ENCODE measurements at regions not wholly inside any gene's neighbourhood (a gene's known extent, or its start where the extent isn't known, plus 50 kb on each side); places are given as distances from the start of the nearest gene placed in this dataset.
"Not testable (repeated sequence)": the region's sequence is repeated elsewhere in the genome, so short reads cannot be mapped to it uniquely, and the experiment has no call there.

DNA sequence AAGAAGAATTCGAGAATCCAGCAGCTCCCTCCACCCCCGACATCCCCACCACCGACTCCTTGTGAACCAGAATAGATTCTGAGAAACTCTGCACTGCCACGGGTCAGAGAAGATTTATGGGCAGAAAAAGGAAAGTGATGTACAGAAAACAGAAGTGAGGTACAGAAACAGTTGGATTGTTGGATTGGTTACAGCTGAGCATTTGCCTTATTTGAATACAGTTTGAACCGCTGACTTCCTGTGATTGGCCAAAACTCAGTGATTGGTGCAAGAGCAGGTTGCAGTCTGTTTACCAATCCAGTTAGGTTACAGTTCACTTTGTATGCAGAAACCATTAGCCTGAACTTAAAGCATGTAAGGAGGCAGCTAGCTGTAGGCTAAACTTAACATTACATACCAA is 131.2 kb upstream of the HDDC2 start:
- no peak for DNase-seq

DNA sequence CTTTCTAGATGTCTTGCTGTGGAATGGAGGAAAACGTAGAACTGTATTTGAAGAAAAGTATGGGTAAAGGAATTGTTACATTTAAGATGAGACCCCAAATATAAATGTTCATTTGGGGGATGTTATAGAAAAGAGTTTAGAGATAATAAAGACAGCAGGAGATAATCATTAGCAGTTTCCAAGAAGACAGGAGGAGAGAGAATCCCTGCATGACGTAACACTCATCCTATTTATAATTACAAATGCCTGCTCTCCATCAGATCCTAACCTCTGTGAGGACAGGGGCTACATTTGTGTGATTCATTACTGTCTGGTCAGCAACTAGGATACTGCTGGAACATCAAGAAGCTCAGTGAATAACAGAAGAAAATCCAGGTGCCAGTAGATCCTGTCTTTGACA is 133.0 kb upstream of the HDDC2 start:
- no peak for DNase-seq

DNA sequence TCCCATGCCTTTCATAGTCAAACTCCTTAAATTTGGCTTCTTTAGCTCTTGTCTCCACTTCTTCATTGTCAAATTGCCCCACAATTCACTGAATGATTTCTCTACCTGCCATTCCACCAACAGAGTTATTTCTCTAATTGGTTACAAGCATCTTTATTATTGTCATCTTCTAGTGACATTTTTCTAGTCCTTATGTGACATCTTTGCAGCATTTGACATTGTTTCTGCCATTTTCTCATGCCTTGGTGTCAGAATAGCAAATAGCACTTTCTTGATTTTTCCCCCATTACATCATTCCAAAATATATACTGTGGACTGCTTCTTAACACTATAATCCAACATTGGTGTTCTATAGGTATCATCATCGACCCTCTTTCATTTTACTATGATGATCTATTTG is 137.7 kb upstream of the HDDC2 start:
- DNase-seq = no peak

GRCh38 chr6:125444006-125444923 is 142.5 kb upstream of the HDDC2 start:
- no peak for DNase-seq

DNA sequence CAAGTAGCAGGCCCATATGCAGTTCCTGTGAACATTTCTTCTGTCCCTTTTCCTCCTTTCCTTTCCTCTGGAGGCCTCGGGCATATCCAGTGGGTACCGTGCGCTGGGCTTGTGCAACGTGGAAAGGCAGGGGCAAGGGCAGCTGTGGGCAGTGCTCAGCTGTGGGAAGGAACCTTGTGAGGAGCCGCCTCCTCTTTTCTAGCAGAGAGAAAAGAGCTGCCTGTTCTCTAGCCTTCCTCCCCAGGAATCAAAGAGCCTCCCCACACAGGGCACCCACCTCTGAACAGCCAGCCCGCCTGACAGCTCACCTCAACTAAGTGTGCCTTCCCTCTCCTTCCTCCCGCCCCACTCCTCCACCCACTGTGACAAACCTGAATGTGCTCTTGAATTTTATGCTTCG is 143.3 kb upstream of the HDDC2 start:
- no peak for DNase-seq

GRCh38 chr6:125446011-125446410 is 144.2 kb upstream of the HDDC2 start:
- no peak for DNase-seq

GRCh38 chr6:125451750-125452149 is 150.0 kb upstream of the HDDC2 start:
- DNase-seq = peak; percentile 60

DNA sequence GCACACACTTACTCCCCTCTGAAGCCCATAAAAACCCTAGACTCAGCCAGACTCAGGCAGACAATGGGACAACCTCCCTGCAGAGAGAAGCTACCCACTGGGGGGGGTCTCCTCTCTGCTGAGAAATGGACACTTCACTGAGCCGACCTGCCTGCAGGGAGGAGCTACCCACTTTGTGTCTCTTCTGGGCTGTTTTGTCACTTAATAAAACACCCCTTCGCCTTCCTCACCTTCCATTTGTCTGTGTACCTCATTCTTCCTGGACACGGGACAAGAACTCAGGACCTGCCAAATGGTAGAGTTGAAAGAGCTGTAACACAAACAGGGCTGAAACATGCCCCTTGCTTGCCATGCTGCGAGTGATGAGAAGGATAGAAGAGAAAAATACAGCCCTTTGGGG is 151.7 kb upstream of the HDDC2 start:
- DNase-seq = no peak

- no peak for DNase-seq
These were observed 152.6 kb upstream of the HDDC2 start for GRCh38 chr6:125454351-125454750.

- not testable (repeated sequence) for DNase-seq
These were observed 156.7 kb upstream of the HDDC2 start for GRCh38 chr6:125458493-125458892.

DNA sequence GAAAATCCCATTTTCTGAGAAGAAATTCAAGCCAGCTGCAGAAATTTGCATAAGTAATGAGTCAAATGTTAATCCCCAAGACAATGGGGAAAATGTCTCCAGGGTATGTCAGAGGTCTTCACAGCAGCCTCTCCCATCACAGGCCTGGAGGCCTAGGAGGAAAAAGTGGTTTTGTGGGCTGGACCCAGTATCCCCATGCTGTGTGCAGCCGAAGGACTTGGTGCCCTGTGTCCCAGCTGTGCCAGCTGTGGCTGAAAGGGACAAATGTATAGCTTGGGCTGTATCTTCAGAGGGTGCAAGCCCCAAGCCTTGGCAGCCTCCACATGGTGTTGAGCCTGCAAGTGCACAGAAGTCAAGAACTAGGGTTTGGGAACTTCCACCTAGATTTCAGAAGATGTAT is 163.6 kb upstream of the HDDC2 start:
- not testable (repeated sequence) for DNase-seq

- peak; percentile 22 for DNase-seq
These were observed 168.1 kb upstream of the HDDC2 start for GRCh38 chr6:125469915-125470314.

DNA sequence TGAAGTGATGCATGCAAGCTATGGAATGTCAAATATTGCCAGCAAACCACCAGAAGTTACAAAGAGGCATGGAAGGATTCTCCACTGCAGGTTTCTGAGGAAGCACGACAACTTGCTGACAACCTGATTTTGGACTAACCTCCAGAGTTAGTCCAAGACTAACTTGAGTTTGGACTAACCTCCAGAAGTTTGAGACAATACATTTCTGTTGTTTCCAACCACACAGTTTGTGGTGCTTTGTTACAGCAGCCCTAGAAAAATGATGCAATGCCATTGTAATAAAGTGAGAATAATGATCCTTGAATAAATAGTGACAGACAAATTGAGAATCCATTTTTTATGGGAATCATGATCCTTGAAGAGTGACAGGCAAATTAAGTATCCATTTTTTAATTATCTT is 169.9 kb upstream of the HDDC2 start:
- DNase-seq = peak; percentile 27

DNA sequence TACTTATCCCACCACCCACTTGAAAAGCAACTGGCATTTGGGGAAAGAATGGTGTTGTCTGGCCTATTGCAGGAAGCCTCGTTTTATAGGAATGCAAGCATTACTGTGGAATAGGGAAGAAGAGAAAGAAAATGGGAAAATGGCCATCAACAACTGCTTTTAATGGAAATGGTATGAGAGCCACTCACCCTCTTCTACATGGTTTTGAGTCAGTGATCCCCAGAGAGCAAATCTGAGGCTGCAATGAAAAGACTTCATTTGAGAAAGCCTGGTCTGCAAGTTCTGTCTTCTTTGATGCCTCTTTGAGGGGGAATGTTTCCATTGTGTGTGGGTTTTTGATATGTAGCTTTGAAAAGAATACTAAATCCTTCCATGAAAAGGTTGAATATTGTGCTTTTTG is 172.3 kb upstream of the HDDC2 start:
- peak; percentile 56 for DNase-seq

DNA sequence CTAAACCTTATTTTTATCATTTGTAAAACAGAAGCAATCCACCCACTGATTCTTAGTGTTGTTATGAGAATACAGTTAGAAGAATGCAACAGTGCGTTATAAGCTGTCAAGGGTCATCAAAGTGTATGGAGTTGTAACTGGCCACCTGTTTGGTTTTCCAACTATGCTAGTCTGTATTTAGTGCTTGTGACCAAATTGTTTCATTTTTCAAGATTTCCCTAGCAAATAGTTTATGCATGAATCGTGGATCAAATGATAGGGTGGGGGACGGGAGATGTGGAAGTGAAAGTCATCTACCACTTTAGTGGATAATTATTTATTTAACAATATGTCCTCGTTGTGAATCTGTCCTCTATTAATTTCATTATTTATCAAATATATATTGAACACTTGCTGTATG is 175.4 kb upstream of the HDDC2 start:
- no peak for DNase-seq

DNA sequence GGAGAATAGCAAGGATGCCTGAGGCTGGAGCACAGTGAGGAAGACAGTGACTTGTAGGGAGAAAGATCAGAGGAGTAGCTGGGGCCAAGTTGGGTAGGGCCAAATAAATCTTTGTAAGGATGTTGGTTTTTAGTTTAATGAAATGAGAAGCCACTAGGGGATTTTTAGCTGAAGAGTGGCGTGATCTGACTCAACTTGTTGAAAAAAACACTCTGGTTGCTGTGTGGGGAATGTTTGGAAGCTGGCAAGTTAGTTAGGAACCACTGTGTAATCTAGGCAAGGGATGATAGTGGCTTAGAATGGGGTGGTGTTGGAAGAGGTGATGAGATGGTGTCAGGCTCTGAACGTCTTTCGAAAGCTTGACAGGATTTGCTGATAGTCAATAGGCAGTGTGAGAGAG is 176.1 kb upstream of the HDDC2 start:
- peak; percentile 64 for DNase-seq

DNA sequence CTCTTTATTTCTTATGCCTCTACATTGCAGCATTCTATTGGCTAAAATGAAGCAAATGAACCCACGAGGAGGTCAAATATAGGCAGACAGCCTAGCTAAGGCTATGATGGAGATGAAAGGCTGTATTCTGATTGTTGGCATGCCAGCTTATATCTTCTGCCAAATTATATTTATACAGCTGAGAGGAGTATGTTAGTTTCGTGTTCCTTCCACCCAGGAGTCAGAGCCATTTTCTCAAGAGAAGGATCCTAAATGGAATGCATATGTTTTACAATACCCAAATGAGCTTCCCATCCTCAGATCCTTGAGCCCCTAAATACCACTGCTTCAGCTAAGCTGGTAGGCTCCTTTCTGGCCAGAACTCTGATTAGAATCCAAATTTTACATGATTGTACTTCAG is 178.4 kb upstream of the HDDC2 start:
- DNase-seq = no peak

- peak; percentile 71 for DNase-seq
These were observed 178.8 kb upstream of the HDDC2 start for GRCh38 chr6:125480571-125480970.

- DNase-seq = peak; percentile 44
These were observed 179.3 kb upstream of the HDDC2 start for GRCh38 chr6:125481056-125481455.

GRCh38 chr6:125485757-125486156 is 184.0 kb upstream of the HDDC2 start:
- DNase-seq = no peak

- DNase-seq = no peak
These were observed 185.1 kb upstream of the HDDC2 start for GRCh38 chr6:125486881-125487280.

- peak; percentile 51 for DNase-seq
These were observed 188.0 kb upstream of the HDDC2 start for GRCh38 chr6:125489579-125490285.

DNA sequence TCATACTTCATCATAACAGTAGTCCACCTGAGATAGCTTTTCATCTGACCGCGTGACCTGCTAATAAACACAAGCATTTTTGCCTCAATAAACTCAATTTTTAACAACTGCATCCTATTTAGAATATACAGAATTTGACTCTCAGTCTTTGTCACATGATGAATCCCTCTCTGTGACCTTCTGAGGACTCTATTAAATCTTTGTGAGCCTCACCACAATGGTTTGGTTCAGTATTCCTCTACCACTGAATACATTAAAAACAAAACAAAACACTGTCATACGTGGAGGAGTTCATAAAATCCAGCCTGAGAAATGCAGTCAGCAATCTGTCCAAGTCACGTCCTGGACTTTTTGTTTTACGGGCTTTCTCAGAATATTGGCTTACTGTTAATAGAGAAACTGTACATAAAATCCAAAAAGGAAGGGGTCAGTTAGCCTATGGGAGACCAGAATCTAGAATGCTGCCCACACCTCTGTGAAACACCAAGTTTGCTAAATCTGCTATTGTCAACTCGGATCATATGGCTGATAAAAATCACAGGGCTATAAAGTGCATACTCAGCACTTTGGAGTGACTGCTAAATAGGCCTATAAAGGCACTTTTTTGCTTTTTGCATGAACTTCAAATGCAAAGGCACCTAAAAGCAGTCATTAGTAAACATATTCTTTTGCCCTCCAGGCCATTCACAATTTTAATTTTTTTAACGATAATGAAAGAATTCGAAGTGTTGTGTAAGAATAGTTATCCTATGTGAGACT is 190.3 kb upstream of the HDDC2 start:
- no peak for DNase-seq

DNA sequence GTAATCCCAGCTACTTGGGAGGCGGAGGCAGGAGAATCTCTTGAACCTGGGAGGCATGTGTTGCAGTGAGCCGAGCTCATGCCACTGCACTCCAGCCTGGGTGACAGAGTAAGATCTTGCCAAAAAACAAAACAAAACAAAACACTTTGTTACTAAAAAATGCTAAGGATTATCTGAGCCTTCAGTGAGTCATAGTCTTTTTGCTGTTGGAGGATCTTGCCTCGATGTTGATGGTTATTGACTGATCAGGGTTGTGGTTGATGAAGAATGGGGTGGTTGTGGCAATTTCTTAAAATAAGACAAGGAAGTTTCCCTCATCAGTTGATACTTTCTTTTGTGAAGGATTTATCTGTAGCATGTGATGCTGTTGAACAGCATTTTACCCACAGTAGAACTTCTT is 196.8 kb upstream of the HDDC2 start:
- DNase-seq = peak; percentile 19
